GM23248 (cell line): ENCODE measurements at regions not wholly inside any gene's neighbourhood (a gene's known extent, or its start where the extent isn't known, plus 50 kb on each side); places are given as distances from the start of the nearest gene placed in this dataset.

Experiments used
- DNase-seq: peaks from one replicate; pipeline ENCODE4 v3.0.0-alpha.2; 2015
- H2AFZ ChIP-seq: fragments of 200-600 bp; sonication (generic); 2 replicates; pipeline ENCODE4 v1.6.1; 2016; ENCODE audit warnings: antibody characterized with exemption
- H3F3A ChIP-seq: fragments of 200-600 bp; sonication (generic); 2 replicates; pipeline ENCODE4 v1.6.1; 2016; ENCODE audit warnings: mild to moderate bottlenecking, antibody characterized with exemption, mixed run types; ENCODE audit not compliant: insufficient read depth
- H3K27ac ChIP-seq: fragments of 200-600 bp; sonication (generic); 2 replicates; pipeline ENCODE4 v1.5.1; 2016; ENCODE audit warnings: mild to moderate bottlenecking
- H3K27me3 ChIP-seq: fragments of 200-600 bp; sonication (generic); replicated peaks from 2 replicates; pipeline ENCODE4 v1.6.1; 2016; ENCODE audit warnings: mild to moderate bottlenecking; ENCODE audit not compliant: insufficient read depth
- H3K36me3 ChIP-seq: fragments of 200-600 bp; sonication (generic); 2 replicates; pipeline ENCODE4 v1.6.1; 2016; ENCODE audit warnings: low read depth, mild to moderate bottlenecking
- H3K4me1 ChIP-seq: fragments of 200-600 bp; sonication (generic); 2 replicates; pipeline ENCODE4 v1.6.1; 2016; ENCODE audit warnings: mild to moderate bottlenecking; ENCODE audit not compliant: insufficient read depth
- H3K4me2 ChIP-seq: fragments of 200-600 bp; sonication (generic); one replicate; pipeline ENCODE4 v1.6.1; 2016; ENCODE audit warnings: mild to moderate bottlenecking; ENCODE audit not compliant: unreplicated experiment
- H3K4me3 ChIP-seq: fragments of 200-600 bp; sonication (generic); 2 replicates; pipeline ENCODE4 v1.5.1; 2016; ENCODE audit warnings: mild to moderate bottlenecking
- H3K79me2 ChIP-seq: fragments of 200-600 bp; sonication (generic); 2 replicates; pipeline ENCODE4 v1.6.1; 2016; ENCODE audit warnings: mild to moderate bottlenecking; ENCODE audit not compliant: insufficient read depth
- H3K9ac ChIP-seq: fragments of 200-600 bp; sonication (generic); 2 replicates; pipeline ENCODE4 v1.6.1; 2016; ENCODE audit warnings: mild to moderate bottlenecking
- H3K9me2 ChIP-seq: fragments of 200-600 bp; sonication (generic); 2 replicates; pipeline ENCODE4 v1.6.1; 2016; ENCODE audit warnings: mixed run types, mild to moderate bottlenecking, moderate library complexity; ENCODE audit not compliant: insufficient read depth
- H3K9me3 ChIP-seq: fragments of 200-600 bp; sonication (generic); one replicate; pipeline ENCODE4 v1.6.1; 2017; ENCODE audit warnings: low read depth
- H4K20me1 ChIP-seq: fragments of 200-600 bp; sonication (generic); 2 replicates; pipeline ENCODE4 v1.6.0; 2016; ENCODE audit not compliant: insufficient read depth
- EZH2 ChIP-seq: fragments of 200-600 bp; sonication (generic); IDR thresholded peaks from 2 replicates; pipeline ENCODE4 v1.6.1; 2018; ENCODE audit warnings: antibody characterized with exemption, mild to moderate bottlenecking; ENCODE audit not compliant: insufficient read depth, poor library complexity, severe bottlenecking
- EZH2phosphoT487 ChIP-seq: fragments of 200-600 bp; sonication (generic); IDR thresholded peaks from 2 replicates; pipeline ENCODE4 v1.6.1; 2018; ENCODE audit warnings: antibody characterized with exemption, moderate library complexity, mild to moderate bottlenecking, low read depth; ENCODE audit not compliant: insufficient read depth
- WGBS, 2 experiments: methylation state at CpG; one replicate each; pipeline ENCODE4 v1.1.6; 2015 to 2017; ENCODE audit warnings: low lambda C conversion rate in 2 of 2, low coverage in 1 of 2; ENCODE audit errors: missing lambda C conversion rate in 2 of 2; 5-methylcytosine and 5-hydroxymethylcytosine counted together
- in situ Hi-C: fragments of 300-500 bp; cut with MboI; formaldehyde crosslinking; loops from 2 replicates; pipeline ENCODE4 v1.15.0; 2020

DNA sequence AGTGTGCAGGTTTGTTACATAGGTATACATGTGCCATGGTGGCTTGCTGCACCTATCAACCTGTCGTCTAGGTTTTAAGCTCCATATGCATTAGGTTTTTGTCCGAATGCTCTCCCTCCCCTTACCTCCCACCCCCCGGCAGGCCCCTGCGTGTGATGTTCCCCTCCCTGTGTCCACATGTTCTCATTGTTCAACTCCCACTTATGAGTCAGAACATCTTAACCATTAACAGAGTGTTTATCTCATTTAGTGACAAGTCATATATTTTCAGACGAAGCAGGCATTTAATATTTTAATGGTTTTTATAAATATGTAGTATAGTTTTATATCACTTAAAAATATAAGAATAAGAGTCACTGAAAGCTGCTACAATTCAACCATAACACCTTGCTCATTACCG, 780.5 kb upstream of the ARGLU1 start:
- Histone ChIP-seq H3F3A (peaks cover 15% of the 10 kb centered on the region), H3K27me3 (no peaks in the 10 kb centered on the region), H3K9ac (no peak overlapping the region; the same call in 1 of the 2 replicates), H3K27ac (peak overlapping the region; percentile 61), H3K4me1 (peaks cover 18% of the 10 kb centered on the region), H3K9me3 (no peaks in the 10 kb centered on the region), H3K4me2 (peak overlapping the region; percentile 72), H3K4me3 (peak overlapping the region; percentile 46), H3K79me2 (peaks cover 35% of the 10 kb centered on the region), H2AFZ (no peak overlapping the region), H4K20me1 (no peaks in the 10 kb centered on the region; the same call in 1 of the 2 replicates), H3K9me2 (no peaks in the 10 kb centered on the region), H3K36me3 (no peaks in the 10 kb centered on the region)
- peak; percentile 57 for DNase-seq
- whole genome bisulfite sequencing, 2 experiments, result 19 to 23% methylated on average over 6 of the region's 6 CpGs
- TF ChIP-seq EZH2 (no peak), EZH2phosphoT487 (no peak)
- in situ Hi-C loops, result no loop called here

- no peak overlapping the region for H3K4me3 ChIP-seq
- no peak overlapping the region for H2AFZ ChIP-seq
- H3K36me3 ChIP-seq, result no peaks in the 10 kb centered on the region
- H3K27ac ChIP-seq, result no peak overlapping the region
- in situ Hi-C loops, result no loop called here
- H3K9me3 ChIP-seq, result no peaks in the 10 kb centered on the region
- TF ChIP-seq EZH2phosphoT487 (no peak), EZH2 (no peak)
- no peaks in the 10 kb centered on the region; the same call in 1 of the 2 replicates for H4K20me1 ChIP-seq
- H3K9ac ChIP-seq, result no peak overlapping the region
- WGBS, 2 experiments, result 85 to 87% methylated on average over 14 of the region's 14 CpGs
- peak; percentile 25 for DNase-seq
- H3F3A ChIP-seq, result peaks cover 15% of the 10 kb centered on the region
- H3K9me2 ChIP-seq, result no peaks in the 10 kb centered on the region
- H3K4me1 ChIP-seq, result peaks cover 18% of the 10 kb centered on the region
- peaks cover 42% of the 10 kb centered on the region for H3K79me2 ChIP-seq
- no peaks in the 10 kb centered on the region for H3K27me3 ChIP-seq
- peak overlapping the region; percentile 72 for H3K4me2 ChIP-seq
Measured at GRCh38 chr13:107347641-107348369, 779.9 kb upstream of the ARGLU1 start.

GRCh38 chr13:107342747-107343146, 774.8 kb upstream of the ARGLU1 start:
- Histone ChIP-seq H3K9me2 (no peaks in the 10 kb centered on the region), H3K4me3 (no peak overlapping the region), H3K27ac (no peak overlapping the region), H3K4me1 (peaks cover 13% of the 10 kb centered on the region), H3F3A (peaks cover 4% of the 10 kb centered on the region), H3K27me3 (no peaks in the 10 kb centered on the region), H3K9me3 (no peaks in the 10 kb centered on the region), H3K9ac (no peak overlapping the region), H3K36me3 (no peaks in the 10 kb centered on the region), H2AFZ (no peak overlapping the region), H3K4me2 (no peak overlapping the region), H4K20me1 (no peaks in the 10 kb centered on the region; the same call in 1 of the 2 replicates), H3K79me2 (peaks cover 42% of the 10 kb centered on the region)
- in situ Hi-C loops, result no loop called here
- 96 to 99% methylated on average over 3 of the region's 3 CpGs for WGBS, 2 experiments
- TF ChIP-seq EZH2 (no peak), EZH2phosphoT487 (no peak)
- no peak for DNase-seq

GRCh38 chr13:107339209-107339608, 771.3 kb upstream of the ARGLU1 start:
- Histone ChIP-seq H3F3A (no peaks in the 10 kb centered on the region), H4K20me1 (no peaks in the 10 kb centered on the region; the same call in 1 of the 2 replicates), H2AFZ (no peak overlapping the region), H3K9ac (no peak overlapping the region), H3K9me3 (no peaks in the 10 kb centered on the region), H3K4me1 (peaks cover 11% of the 10 kb centered on the region), H3K79me2 (peaks cover 16% of the 10 kb centered on the region; the same call in 1 of the 2 replicates), H3K36me3 (no peaks in the 10 kb centered on the region), H3K27ac (no peak overlapping the region), H3K9me2 (no peaks in the 10 kb centered on the region), H3K4me3 (no peak overlapping the region), H3K4me2 (no peak overlapping the region), H3K27me3 (no peaks in the 10 kb centered on the region)
- in situ Hi-C loops, result no loop called here
- WGBS, 2 experiments, result 66 to 70% methylated on average over 4 of the region's 4 CpGs
- TF ChIP-seq EZH2phosphoT487 (no peak), EZH2 (no peak)
- peak; percentile 71 for DNase-seq
